ENCODE measurements at regions not wholly inside any gene's neighbourhood (a gene's known extent, or its start where the extent isn't known, plus 50 kb on each side); places are given as distances from the start of the nearest gene placed in this dataset.

GRCh38 chr5:96516631-96517071 lies 83.6 kb upstream of the PCSK1 start:
- DNase-seq (ENCODE audit: extremely low read depth, low read depth): no peak
- no peak for TF ChIP-seq CTCF (IDR thresholded peaks at IDR 0.05; ENCODE audit: low read depth, low read length)

- DNase-seq (ENCODE audit: extremely low read depth, low read depth): peak; percentile 64
- TF ChIP-seq CTCF (IDR thresholded peaks at IDR 0.05; ENCODE audit: low read depth, low read length): no peak
These were observed 84.2 kb upstream of the PCSK1 start for GRCh38 chr5:96517295-96517694.

- DNase-seq (ENCODE audit: extremely low read depth, low read depth): no peak
- no peak for TF ChIP-seq CTCF (IDR thresholded peaks at IDR 0.05; ENCODE audit: low read depth, low read length)
These were observed 87.3 kb upstream of the PCSK1 start for GRCh38 chr5:96520345-96520744.

- no peak for TF ChIP-seq CTCF (IDR thresholded peaks at IDR 0.05; ENCODE audit: low read depth, low read length)
- no peak for DNase-seq (ENCODE audit: extremely low read depth, low read depth)
These were observed 89.7 kb upstream of the PCSK1 start for GRCh38 chr5:96522635-96523355.

DNA sequence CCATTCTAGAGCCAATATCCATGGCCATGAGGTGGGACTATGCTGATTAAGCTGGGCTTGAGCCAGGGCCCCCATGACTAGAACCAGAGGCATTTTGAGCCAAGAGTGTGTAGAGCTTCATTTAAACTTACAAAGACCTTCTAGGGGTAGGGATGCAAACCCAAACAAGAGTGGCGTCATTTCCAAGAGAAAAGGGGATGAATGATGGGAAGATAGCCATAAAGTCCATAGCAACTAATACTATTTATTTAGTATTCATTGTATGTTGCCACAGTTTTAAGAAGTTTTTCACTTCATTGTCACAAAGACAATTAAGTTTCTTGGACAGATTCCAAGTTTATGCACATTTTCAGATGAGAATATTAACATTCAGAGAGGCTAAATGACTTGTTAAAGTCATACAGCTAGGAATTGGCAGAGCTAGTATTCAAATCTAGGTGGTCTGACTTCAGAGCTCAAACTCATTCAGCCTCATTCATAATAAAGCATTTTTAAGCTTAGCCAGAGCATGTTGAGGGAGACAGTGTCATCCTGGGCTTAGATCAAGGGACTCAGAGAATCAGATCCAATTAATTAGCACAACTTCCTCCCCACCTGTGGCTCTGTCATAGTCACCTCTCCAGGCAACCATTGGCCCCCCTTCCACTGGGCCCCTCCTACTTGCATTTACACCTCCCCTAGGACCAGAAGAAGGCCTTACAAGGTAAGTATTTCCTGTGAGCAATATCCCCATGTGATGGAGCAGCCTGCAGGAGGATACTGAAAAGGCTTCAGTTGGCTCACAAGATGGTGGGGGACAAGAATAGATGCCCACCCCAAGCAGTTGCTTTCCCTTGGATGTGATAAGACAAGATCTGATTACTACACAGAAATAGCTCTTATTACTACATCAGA lies 95.0 kb upstream of the PCSK1 start:
- TF ChIP-seq CTCF (IDR thresholded peaks at IDR 0.05; ENCODE audit: low read depth, low read length): no peak
- DNase-seq (ENCODE audit: extremely low read depth, low read depth): no peak

DNA sequence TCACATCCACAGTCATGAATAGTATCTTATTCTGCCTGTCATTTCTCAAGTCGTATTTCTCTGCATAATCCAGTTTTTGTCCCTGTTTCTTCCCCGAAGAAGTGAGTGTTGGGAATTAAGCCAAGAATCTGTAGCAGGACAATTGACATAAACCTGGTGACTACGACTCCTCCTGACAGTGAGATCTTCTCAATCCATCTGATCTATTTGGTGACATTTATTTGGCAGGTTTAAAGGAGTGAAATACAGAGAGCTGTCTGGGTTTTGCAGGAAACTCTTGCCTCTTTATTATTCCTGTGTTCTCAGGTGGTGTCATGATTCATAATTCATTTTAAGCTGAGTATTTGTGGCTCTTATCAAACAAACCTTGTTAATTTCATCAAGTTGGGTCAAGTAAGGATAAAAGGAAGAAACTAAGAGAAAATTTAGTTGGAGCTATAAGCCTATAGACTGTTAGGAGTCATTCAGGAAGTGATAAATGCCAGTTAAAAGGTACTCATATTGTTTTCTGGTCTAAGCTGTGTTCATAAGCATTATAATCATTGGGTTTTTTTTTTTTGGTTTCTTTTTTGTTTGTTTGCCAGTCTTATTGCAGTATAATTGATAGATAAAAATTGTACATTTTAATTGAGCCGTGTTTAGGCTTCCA lies 95.9 kb upstream of the PCSK1 start:
- no peak for TF ChIP-seq CTCF (IDR thresholded peaks at IDR 0.05; ENCODE audit: low read depth, low read length)
- DNase-seq (ENCODE audit: extremely low read depth, low read depth): no peak
